ENCODE measurements at regions not wholly inside any gene's neighbourhood (a gene's known extent, or its start where the extent isn't known, plus 50 kb on each side); places are given as distances from the start of the nearest gene placed in this dataset.
A peak's percentile ranks its signal among the peaks of the same experiment; 100 is the strongest.

DNA sequence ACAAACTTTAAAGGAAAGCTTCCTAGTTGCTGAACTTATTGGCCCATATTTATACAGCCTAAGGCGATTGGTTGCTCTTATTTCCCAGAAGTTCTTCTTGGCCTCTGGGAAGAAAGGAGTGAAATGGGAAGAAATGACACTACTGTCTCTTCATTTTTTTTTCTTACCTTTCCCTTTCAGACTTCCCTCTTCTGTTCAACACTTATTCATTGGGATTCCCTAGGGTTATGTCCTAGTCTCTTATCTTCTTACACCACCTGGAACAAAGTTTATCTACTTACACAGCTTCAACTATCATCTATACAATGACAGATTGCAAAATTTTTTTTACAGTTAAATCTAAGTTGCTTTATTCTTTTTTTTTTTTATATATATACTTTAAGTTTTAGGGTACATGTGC is 68.0 kb downstream of the SNX12 start:
- no peak for DNase-seq (ENCODE audit: low spot score)

DNA sequence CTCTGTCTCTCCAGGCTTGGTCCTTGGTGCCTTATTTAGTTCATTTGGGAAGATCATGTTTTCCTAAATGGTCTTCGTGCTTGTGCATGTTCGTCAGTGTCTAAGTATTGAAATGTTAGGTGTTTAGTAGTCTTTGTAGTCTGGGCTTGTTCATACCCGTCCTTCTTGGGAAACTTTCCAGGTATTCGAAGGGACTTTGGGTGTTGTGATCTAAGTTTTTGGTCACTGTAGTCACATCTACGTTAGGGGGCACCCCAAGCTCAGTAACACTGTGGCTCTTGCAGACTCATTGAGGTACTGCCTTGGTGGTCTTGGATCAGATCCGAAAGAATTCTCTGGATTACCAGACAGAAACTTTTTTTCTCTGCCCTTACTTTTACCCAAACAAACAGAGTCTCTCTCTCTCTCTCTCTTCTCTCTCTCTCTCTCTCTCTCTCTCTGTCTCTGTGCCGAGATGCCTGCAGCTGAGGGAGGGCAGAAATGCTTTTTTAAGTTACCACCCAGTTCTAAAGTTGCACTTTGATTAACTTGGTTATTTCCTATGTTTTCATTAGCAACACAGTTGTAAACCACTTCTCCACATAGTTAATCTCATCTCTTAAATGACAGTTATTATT is 67.6 kb upstream of the SLC7A3 start:
- peak; percentile 9 for DNase-seq (ENCODE audit: low spot score)

DNA sequence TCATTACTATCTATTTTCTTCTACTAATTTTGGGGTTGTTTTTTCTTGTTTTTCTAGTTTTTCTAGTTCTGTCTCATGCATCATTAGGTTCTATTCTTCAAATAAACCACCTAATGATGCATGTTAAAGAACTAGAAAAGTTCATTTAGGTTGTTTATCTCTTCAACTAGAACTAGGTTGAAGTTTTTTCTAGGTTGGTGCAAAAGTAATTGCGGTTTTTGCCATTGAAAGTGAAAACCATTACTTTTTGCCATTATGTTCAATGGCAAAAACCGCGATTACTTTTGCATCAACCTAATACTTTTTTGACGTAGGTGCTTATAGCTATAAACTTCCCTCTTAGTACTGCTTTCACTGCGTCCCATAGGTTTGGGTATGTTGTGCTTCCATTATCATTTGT is 64.4 kb upstream of the SLC7A3 start:
- DNase-seq (ENCODE audit: low spot score) = no peak

GRCh38 chrX:70988425-70988824 is 57.5 kb upstream of the SLC7A3 start:
- DNase-seq (ENCODE audit: low spot score) = no peak
